Uterus (tissue), 2 donors: ENCODE measurements at regions not wholly inside any gene's neighbourhood (a gene's known extent, or its start where the extent isn't known, plus 50 kb on each side); places are given as distances from the start of the nearest gene placed in this dataset.

Experiments used
- POLR2A ChIP-seq, 2 donors: fragments of 450-650 bp; IDR thresholded peaks; one replicate each; pipeline ENCODE4 v1.6.1; 2016; ENCODE audit warnings: antibody characterized with exemption in 2 of 2, mild to moderate bottlenecking in 1 of 2, moderate library complexity in 1 of 2
- TF ChIP-seq, protein P1 (sequence below), 4 experiments: fragments of 200-600 bp in 2 of 4; fragments of 450-650 bp in 2 of 4; sonication (generic) in 2 of 4; IDR thresholded peaks; one replicate each; pipeline ENCODE4 v1.5.1; 2016 to 2019; ENCODE audit warnings: antibody characterized with exemption in 4 of 4, mild to moderate bottlenecking in 2 of 4, moderate library complexity in 1 of 4

- TF ChIP-seq, protein P1, sequence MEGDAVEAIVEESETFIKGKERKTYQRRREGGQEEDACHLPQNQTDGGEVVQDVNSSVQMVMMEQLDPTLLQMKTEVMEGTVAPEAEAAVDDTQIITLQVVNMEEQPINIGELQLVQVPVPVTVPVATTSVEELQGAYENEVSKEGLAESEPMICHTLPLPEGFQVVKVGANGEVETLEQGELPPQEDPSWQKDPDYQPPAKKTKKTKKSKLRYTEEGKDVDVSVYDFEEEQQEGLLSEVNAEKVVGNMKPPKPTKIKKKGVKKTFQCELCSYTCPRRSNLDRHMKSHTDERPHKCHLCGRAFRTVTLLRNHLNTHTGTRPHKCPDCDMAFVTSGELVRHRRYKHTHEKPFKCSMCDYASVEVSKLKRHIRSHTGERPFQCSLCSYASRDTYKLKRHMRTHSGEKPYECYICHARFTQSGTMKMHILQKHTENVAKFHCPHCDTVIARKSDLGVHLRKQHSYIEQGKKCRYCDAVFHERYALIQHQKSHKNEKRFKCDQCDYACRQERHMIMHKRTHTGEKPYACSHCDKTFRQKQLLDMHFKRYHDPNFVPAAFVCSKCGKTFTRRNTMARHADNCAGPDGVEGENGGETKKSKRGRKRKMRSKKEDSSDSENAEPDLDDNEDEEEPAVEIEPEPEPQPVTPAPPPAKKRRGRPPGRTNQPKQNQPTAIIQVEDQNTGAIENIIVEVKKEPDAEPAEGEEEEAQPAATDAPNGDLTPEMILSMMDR (IDR thresholded peaks at IDR 0.05): no peak
- no peak for TF ChIP-seq POLR2A (IDR thresholded peaks at IDR 0.05)
Measured at GRCh38 chr1:56031001-56031400, 548.4 kb downstream of the PLPP3 start.
